Hepatocyte (in vitro differentiated cells): ENCODE measurements at regions not wholly inside any gene's neighbourhood (a gene's known extent, or its start where the extent isn't known, plus 50 kb on each side); places are given as distances from the start of the nearest gene placed in this dataset.

Experiments used
- DNase-seq: peaks from one replicate; pipeline ENCODE4 v3.0.0-alpha.2; 2016; ENCODE audit warnings: low spot score
- H2AFZ ChIP-seq: fragments of 200-600 bp; sonication (generic); 2 replicates; pipeline ENCODE4 v1.6.0; 2016; ENCODE audit warnings: antibody characterized with exemption, mild to moderate bottlenecking
- H3K27ac ChIP-seq: fragments of 200-600 bp; sonication (generic); 2 replicates; pipeline ENCODE4 v1.5.1; 2016; ENCODE audit warnings: mild to moderate bottlenecking
- H3K27me3 ChIP-seq: fragments of 200-600 bp; sonication (generic); 2 replicates; pipeline ENCODE4 v1.6.1; 2016
- H3K36me3 ChIP-seq: fragments of 200-600 bp; sonication (generic); replicated peaks from 2 replicates; pipeline ENCODE4 v1.5.1; 2016; ENCODE audit warnings: low read depth; ENCODE audit not compliant: insufficient read depth
- H3K4me1 ChIP-seq: fragments of 200-600 bp; sonication (generic); 2 replicates; pipeline ENCODE4 v1.5.1; 2016; ENCODE audit warnings: mild to moderate bottlenecking, moderate library complexity; ENCODE audit not compliant: insufficient read depth
- H3K4me2 ChIP-seq: fragments of 200-600 bp; sonication (generic); 2 replicates; pipeline ENCODE4 v1.6.0; 2016
- H3K4me3 ChIP-seq: fragments of 200-600 bp; sonication (generic); 2 replicates; pipeline ENCODE4 v1.5.1; 2016; ENCODE audit warnings: mild to moderate bottlenecking
- H3K79me2 ChIP-seq: fragments of 200-600 bp; sonication (generic); 2 replicates; pipeline ENCODE4 v1.6.0; 2017; ENCODE audit warnings: mild to moderate bottlenecking
- H3K9me2 ChIP-seq: fragments of 200-600 bp; sonication (generic); replicated peaks from 2 replicates; pipeline ENCODE4 v1.6.0; 2017; ENCODE audit warnings: mild to moderate bottlenecking; ENCODE audit not compliant: insufficient read depth
- H3K9me3 ChIP-seq: fragments of 200-600 bp; sonication (generic); 2 replicates; pipeline ENCODE4 v1.5.1; 2016; ENCODE audit warnings: low read depth, mild to moderate bottlenecking
- H4K20me1 ChIP-seq: fragments of 200-600 bp; sonication (generic); 2 replicates; pipeline ENCODE4 v1.6.0; 2016; ENCODE audit warnings: mild to moderate bottlenecking; ENCODE audit not compliant: insufficient read depth, poor library complexity, severe bottlenecking
- EZH2 ChIP-seq: fragments of 200-600 bp; sonication (generic); IDR thresholded peaks from 2 replicates; pipeline ENCODE4 v1.6.1; 2016; ENCODE audit warnings: antibody characterized with exemption, mild to moderate bottlenecking, borderline replicate concordance
- EZH2phosphoT487 ChIP-seq: fragments of 200-600 bp; sonication (generic); IDR thresholded peaks from one replicate; pipeline ENCODE4 v1.6.1; 2018; ENCODE audit warnings: antibody characterized with exemption, mild to moderate bottlenecking, low read depth, moderate library complexity; ENCODE audit not compliant: unreplicated experiment, severe bottlenecking
- WGBS: methylation state at CpG from one replicate; pipeline ENCODE4 v1.1.6; 2016; ENCODE audit warnings: low lambda C conversion rate; ENCODE audit errors: missing lambda C conversion rate; 5-methylcytosine and 5-hydroxymethylcytosine counted together
- TF ChIP-seq, protein P1 (sequence below): fragments of 200-600 bp; sonication (generic); IDR thresholded peaks from 2 replicates; pipeline ENCODE4 v1.5.1; 2016; ENCODE audit warnings: antibody characterized with exemption, mild to moderate bottlenecking; ENCODE audit not compliant: poor library complexity

DNA sequence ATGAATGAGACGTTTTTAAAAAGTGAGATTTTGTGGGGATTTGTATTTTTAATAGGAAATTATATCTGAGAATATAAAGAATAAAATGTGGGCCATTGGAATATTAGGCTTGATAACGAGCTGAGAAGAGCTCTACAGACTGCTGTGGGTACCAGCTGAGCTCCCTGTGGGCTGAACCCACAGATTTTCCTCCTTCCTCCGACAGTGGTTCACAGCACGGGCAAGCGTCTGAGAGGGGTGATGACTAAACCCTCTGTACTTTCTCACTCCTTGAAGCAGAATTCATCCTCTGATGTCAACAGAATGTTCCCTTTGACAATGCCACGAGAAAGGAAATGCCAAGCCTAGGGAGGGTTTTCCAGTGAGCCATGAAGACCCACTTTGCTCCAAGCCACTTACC, 102.7 kb upstream of the AJAP1 start:
- TF ChIP-seq, protein P1, sequence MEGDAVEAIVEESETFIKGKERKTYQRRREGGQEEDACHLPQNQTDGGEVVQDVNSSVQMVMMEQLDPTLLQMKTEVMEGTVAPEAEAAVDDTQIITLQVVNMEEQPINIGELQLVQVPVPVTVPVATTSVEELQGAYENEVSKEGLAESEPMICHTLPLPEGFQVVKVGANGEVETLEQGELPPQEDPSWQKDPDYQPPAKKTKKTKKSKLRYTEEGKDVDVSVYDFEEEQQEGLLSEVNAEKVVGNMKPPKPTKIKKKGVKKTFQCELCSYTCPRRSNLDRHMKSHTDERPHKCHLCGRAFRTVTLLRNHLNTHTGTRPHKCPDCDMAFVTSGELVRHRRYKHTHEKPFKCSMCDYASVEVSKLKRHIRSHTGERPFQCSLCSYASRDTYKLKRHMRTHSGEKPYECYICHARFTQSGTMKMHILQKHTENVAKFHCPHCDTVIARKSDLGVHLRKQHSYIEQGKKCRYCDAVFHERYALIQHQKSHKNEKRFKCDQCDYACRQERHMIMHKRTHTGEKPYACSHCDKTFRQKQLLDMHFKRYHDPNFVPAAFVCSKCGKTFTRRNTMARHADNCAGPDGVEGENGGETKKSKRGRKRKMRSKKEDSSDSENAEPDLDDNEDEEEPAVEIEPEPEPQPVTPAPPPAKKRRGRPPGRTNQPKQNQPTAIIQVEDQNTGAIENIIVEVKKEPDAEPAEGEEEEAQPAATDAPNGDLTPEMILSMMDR = no peak
- no peak for TF ChIP-seq EZH2phosphoT487
- no peaks in the 10 kb centered on the region for H3K9me2 ChIP-seq
- no peaks in the 10 kb centered on the region for H3K79me2 ChIP-seq
- no peaks in the 10 kb centered on the region for H3K36me3 ChIP-seq
- no peak overlapping the region for H3K4me3 ChIP-seq
- H4K20me1 ChIP-seq = no peaks in the 10 kb centered on the region
- 63% methylated on average over 6 of the region's 6 CpGs for WGBS
- no peak overlapping the region for H3K4me2 ChIP-seq
- H3K27me3 ChIP-seq = no peaks in the 10 kb centered on the region
- no peaks in the 10 kb centered on the region for H3K4me1 ChIP-seq
- no peaks in the 10 kb centered on the region for H3K9me3 ChIP-seq
- H3K27ac ChIP-seq = no peak overlapping the region
- no peak for DNase-seq
- H2AFZ ChIP-seq = no peak overlapping the region

DNA sequence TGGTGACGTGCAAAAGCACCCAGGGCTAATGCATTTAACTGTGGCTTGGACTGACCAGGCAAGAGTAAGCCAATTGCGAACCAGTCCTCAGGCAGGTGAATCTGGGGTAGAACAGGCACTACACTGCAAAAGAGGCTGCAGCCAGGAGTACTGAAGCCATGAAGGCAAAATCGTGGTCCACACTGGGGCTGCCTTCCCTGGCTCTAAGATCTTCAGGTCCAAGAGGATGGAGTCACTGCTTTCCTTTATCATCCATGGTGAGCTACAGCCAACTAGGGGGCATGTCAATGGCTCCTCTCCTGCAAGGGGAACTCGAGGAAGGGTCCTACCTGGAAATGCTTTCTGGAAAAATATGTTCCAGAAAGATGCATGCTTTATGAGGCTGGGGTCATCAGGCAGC, 100.6 kb upstream of the AJAP1 start:
- Histone ChIP-seq H3K4me3 (no peak overlapping the region), H2AFZ (no peak overlapping the region), H3K27me3 (no peaks in the 10 kb centered on the region), H4K20me1 (no peaks in the 10 kb centered on the region), H3K36me3 (no peaks in the 10 kb centered on the region), H3K4me1 (no peaks in the 10 kb centered on the region), H3K79me2 (no peaks in the 10 kb centered on the region), H3K9me3 (no peaks in the 10 kb centered on the region), H3K27ac (no peak overlapping the region), H3K9me2 (no peaks in the 10 kb centered on the region), H3K4me2 (no peak overlapping the region)
- TF ChIP-seq EZH2phosphoT487 = no peak
- TF ChIP-seq, protein P1 = no peak
- no peak for TF ChIP-seq EZH2
- WGBS = 55% methylated on average over 4 of the region's 4 CpGs
- no peak for DNase-seq

DNA sequence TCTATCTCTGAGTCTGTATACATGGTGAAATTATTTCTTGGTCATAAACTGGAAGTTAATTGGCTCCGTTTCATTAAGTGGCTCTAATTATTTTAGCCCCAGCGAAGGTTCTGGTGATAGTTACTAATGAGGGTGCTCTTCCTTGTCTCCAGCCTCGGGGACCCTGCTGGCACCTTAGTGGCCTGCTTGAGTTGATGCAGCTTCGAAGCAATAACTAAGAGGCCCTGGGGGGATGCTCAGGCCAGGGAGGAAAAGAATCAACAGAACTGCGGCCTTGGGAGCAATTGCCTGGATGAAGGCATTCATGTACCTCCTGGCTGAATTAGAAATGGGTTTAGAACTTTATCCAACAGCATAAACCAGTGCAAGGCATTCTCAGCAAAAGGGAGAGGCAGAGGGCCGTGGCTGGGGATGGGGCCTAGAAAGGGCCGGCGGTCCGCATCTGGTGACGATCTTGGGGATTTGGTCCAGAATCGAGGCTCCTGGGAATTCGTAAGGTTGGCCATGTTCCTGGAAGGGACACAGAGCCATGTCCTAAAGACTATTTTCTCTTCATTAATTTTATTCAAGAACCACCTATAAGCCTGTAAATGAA, 100.0 kb upstream of the AJAP1 start:
- no peaks in the 10 kb centered on the region for H3K9me3 ChIP-seq
- no peaks in the 10 kb centered on the region for H3K36me3 ChIP-seq
- no peaks in the 10 kb centered on the region for H3K4me1 ChIP-seq
- H3K27ac ChIP-seq = no peak overlapping the region
- no peaks in the 10 kb centered on the region for H3K27me3 ChIP-seq
- no peak for DNase-seq
- TF ChIP-seq, protein P1 = no peak
- TF ChIP-seq EZH2phosphoT487 = no peak
- TF ChIP-seq EZH2 = no peak
- no peaks in the 10 kb centered on the region for H3K79me2 ChIP-seq
- H4K20me1 ChIP-seq = no peaks in the 10 kb centered on the region
- WGBS = 79% methylated on average over 12 of the region's 12 CpGs
- no peak overlapping the region for H3K4me2 ChIP-seq
- H3K4me3 ChIP-seq = no peak overlapping the region
- no peaks in the 10 kb centered on the region for H3K9me2 ChIP-seq
- no peak overlapping the region for H2AFZ ChIP-seq

DNA sequence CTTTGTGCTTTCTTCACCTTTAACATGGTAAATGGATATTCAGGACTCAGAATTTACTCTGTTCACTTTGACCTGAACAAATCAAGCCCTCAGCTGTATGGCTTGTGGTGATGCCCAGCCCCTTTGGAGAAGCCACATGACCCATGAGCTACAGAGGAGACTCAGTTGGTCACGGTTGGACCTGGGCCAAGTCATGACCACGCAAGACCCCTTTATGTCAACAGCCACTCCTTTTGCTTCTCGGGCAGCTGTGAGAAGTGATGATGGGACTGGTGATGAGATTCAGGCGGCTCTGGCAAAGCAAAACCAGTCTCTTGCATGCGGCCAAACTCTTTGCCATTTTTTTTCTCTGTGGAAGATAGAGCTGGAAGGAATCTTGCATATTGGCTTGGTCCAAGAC, 96.5 kb upstream of the AJAP1 start:
- Histone ChIP-seq H4K20me1 (no peaks in the 10 kb centered on the region), H3K4me2 (no peak overlapping the region), H3K36me3 (no peaks in the 10 kb centered on the region), H3K9me3 (no peaks in the 10 kb centered on the region), H3K79me2 (no peaks in the 10 kb centered on the region), H3K4me1 (no peaks in the 10 kb centered on the region), H3K27ac (no peak overlapping the region), H3K27me3 (no peaks in the 10 kb centered on the region), H3K9me2 (no peaks in the 10 kb centered on the region), H3K4me3 (no peak overlapping the region), H2AFZ (no peak overlapping the region)
- 74% methylated on average over 5 of the region's 5 CpGs for WGBS
- no peak for DNase-seq
- no peak for TF ChIP-seq EZH2phosphoT487
